Activated CD8-positive, alpha-beta T cell treated with anti-CD3 and anti-CD28 coated beads, Interleukin-2, amount 10 ng/mL, durations not matched to agents 7 days and 5 days (primary cell): ENCODE measurements at regions not wholly inside any gene's neighbourhood (a gene's known extent, or its start where the extent isn't known, plus 50 kb on each side); places are given as distances from the start of the nearest gene placed in this dataset.

Source experiments
- ATAC-seq: fragments of 150-1000 bp; cut with Tn5 transposase; one replicate; pipeline ENCODE4 v1.10.0; 2021; ENCODE audit warnings: moderate library complexity
- CTCF ChIA-PET: fragments of 350-600 bp; sonication (Branson Sonifier 250); formaldehyde crosslinking; loops from one replicate; lab custom pipeline; 2021; ENCODE audit warnings: antibody characterized with exemption; lab: Charles Lee
- POLR2A ChIA-PET: fragments of 350-600 bp; sonication (Branson Sonifier 250); formaldehyde crosslinking; loops from one replicate; lab custom pipeline; 2021; ENCODE audit warnings: antibody characterized with exemption; lab: Charles Lee
- DNase-seq: peaks from one replicate; pipeline ENCODE4 v3.0.0-alpha.2; 2020
- H3K27ac Mint-ChIP-seq: one replicate; pipeline ENCODE4 v1.8.0; 2021; ENCODE audit warnings: mild to moderate bottlenecking, mixed read lengths
- H3K27me3 Mint-ChIP-seq: one replicate; pipeline ENCODE4 v1.8.0; 2021; ENCODE audit warnings: low read depth, mixed read lengths
- H3K36me3 Mint-ChIP-seq: one replicate; pipeline ENCODE4 v1.8.0; 2021; ENCODE audit warnings: low read depth, mixed read lengths
- H3K4me1 Mint-ChIP-seq: one replicate; pipeline ENCODE4 v1.8.0; 2021; ENCODE audit warnings: low read depth, mixed read lengths
- H3K4me3 Mint-ChIP-seq: one replicate; pipeline ENCODE4 v1.8.0; 2021; ENCODE audit warnings: mild to moderate bottlenecking, mixed read lengths
- H3K9me3 Mint-ChIP-seq: one replicate; pipeline ENCODE4 v1.8.0; 2022; ENCODE audit warnings: mixed read lengths; ENCODE audit not compliant: insufficient read depth

- Mint-ChIP-seq H3K27ac (no peak overlapping the region), H3K4me1 (no peaks in the 10 kb centered on the region), H3K27me3 (no peaks in the 10 kb centered on the region), H3K36me3 (no peaks in the 10 kb centered on the region), H3K4me3 (no peak overlapping the region), H3K9me3 (no peaks in the 10 kb centered on the region)
- DNase-seq: no peak
- ChIA-PET CTCF (no interaction called here), POLR2A (no interaction called here)
- no peak for ATAC-seq
Observed at GRCh38 chr22:49630448-49630946, 197.2 kb downstream of the BRD1 start.

GRCh38 chr22:49629586-49630447 is 197.9 kb downstream of the BRD1 start:
- ChIA-PET POLR2A (no interaction called here), CTCF (no interaction called here)
- ATAC-seq (no peak), DNase-seq (no peak)
- Mint-ChIP-seq H3K36me3 (no peaks in the 10 kb centered on the region), H3K27ac (no peak overlapping the region), H3K4me3 (no peak overlapping the region), H3K27me3 (no peaks in the 10 kb centered on the region), H3K4me1 (no peaks in the 10 kb centered on the region), H3K9me3 (no peaks in the 10 kb centered on the region)

- CTCF ChIA-PET: no interaction called here
- no peaks in the 10 kb centered on the region for H3K9me3 Mint-ChIP-seq
- no peaks in the 10 kb centered on the region for H3K36me3 Mint-ChIP-seq
- ATAC-seq (no peak), DNase-seq (no peak)
- H3K27me3 Mint-ChIP-seq: no peaks in the 10 kb centered on the region
- POLR2A ChIA-PET: no interaction called here
- H3K4me3 Mint-ChIP-seq: no peak overlapping the region
- H3K4me1 Mint-ChIP-seq: no peaks in the 10 kb centered on the region
- no peak overlapping the region for H3K27ac Mint-ChIP-seq
Observed at GRCh38 chr22:49629261-49629570, 198.5 kb downstream of the BRD1 start.

- Mint-ChIP-seq H3K4me3 (no peak overlapping the region), H3K27me3 (no peaks in the 10 kb centered on the region), H3K27ac (no peak overlapping the region), H3K9me3 (no peaks in the 10 kb centered on the region), H3K36me3 (no peaks in the 10 kb centered on the region), H3K4me1 (no peaks in the 10 kb centered on the region)
- ChIA-PET CTCF (no interaction called here), POLR2A (no interaction called here)
- DNase-seq: no peak
- no peak for ATAC-seq
Observed at GRCh38 chr22:49628391-49629260, 199.0 kb downstream of the BRD1 start.

- POLR2A ChIA-PET: no interaction called here
- no peak for ATAC-seq
- Mint-ChIP-seq H3K4me1 (no peaks in the 10 kb centered on the region), H3K27me3 (no peaks in the 10 kb centered on the region), H3K27ac (no peak overlapping the region), H3K4me3 (no peak overlapping the region), H3K9me3 (no peaks in the 10 kb centered on the region), H3K36me3 (no peaks in the 10 kb centered on the region)
- DNase-seq: no peak
- CTCF ChIA-PET: no interaction called here
Observed at GRCh38 chr22:49627217-49628181, 200.2 kb downstream of the BRD1 start.

GRCh38 chr22:49626361-49627216 is 201.1 kb downstream of the BRD1 start:
- CTCF ChIA-PET: no interaction called here
- H3K9me3 Mint-ChIP-seq: no peaks in the 10 kb centered on the region

GRCh38 chr22:49624421-49625177 is 203.1 kb downstream of the BRD1 start:
- Mint-ChIP-seq H3K4me3 (no peak overlapping the region), H3K9me3 (no peaks in the 10 kb centered on the region)

More at GRCh38 chr22:49626361-49627216, 201.1 kb downstream of the BRD1 start:
- no peak for DNase-seq
- H3K4me1 Mint-ChIP-seq: no peaks in the 10 kb centered on the region
- no peak overlapping the region for H3K4me3 Mint-ChIP-seq
- no peaks in the 10 kb centered on the region for H3K27me3 Mint-ChIP-seq
- POLR2A ChIA-PET: no interaction called here
- H3K27ac Mint-ChIP-seq: no peak overlapping the region
- H3K36me3 Mint-ChIP-seq: no peaks in the 10 kb centered on the region
- no peak for ATAC-seq

GRCh38 chr22:49623715-49624114 is 204.0 kb downstream of the BRD1 start:
- CTCF ChIA-PET: no interaction called here
- H3K27me3 Mint-ChIP-seq: no peaks in the 10 kb centered on the region
- no peak overlapping the region for H3K4me3 Mint-ChIP-seq
- peaks cover 1% of the 10 kb centered on the region for H3K4me1 Mint-ChIP-seq
- H3K36me3 Mint-ChIP-seq: no peaks in the 10 kb centered on the region
- no peaks in the 10 kb centered on the region for H3K9me3 Mint-ChIP-seq
- POLR2A ChIA-PET: no interaction called here
- DNase-seq (no peak), ATAC-seq (no peak)
- no peak overlapping the region for H3K27ac Mint-ChIP-seq

More at GRCh38 chr22:49624421-49625177, 203.1 kb downstream of the BRD1 start:
- Mint-ChIP-seq H3K27me3 (no peaks in the 10 kb centered on the region), H3K4me1 (no peaks in the 10 kb centered on the region), H3K27ac (no peak overlapping the region), H3K36me3 (no peaks in the 10 kb centered on the region)
- DNase-seq: no peak
- no peak for ATAC-seq
- CTCF ChIA-PET: no interaction called here
- POLR2A ChIA-PET: no interaction called here

GRCh38 chr22:49623176-49623575 is 204.5 kb downstream of the BRD1 start:
- ATAC-seq (no peak), DNase-seq (no peak)
- Mint-ChIP-seq H3K4me1 (peaks cover 3% of the 10 kb centered on the region), H3K36me3 (no peaks in the 10 kb centered on the region), H3K27me3 (no peaks in the 10 kb centered on the region), H3K9me3 (no peaks in the 10 kb centered on the region), H3K27ac (no peak overlapping the region), H3K4me3 (no peak overlapping the region)
- POLR2A ChIA-PET: no interaction called here
- CTCF ChIA-PET: no interaction called here

GRCh38 chr22:49622241-49623105 is 205.2 kb downstream of the BRD1 start:
- no peaks in the 10 kb centered on the region for H3K27me3 Mint-ChIP-seq
- DNase-seq (no peak), ATAC-seq (no peak)
- H3K9me3 Mint-ChIP-seq: no peaks in the 10 kb centered on the region
- H3K4me3 Mint-ChIP-seq: no peak overlapping the region
- peaks cover 3% of the 10 kb centered on the region for H3K4me1 Mint-ChIP-seq
- ChIA-PET CTCF (no interaction called here), POLR2A (no interaction called here)
- H3K27ac Mint-ChIP-seq: no peak overlapping the region
- H3K36me3 Mint-ChIP-seq: no peaks in the 10 kb centered on the region
